ENCODE measurements at regions not wholly inside any gene's neighbourhood (a gene's known extent, or its start where the extent isn't known, plus 50 kb on each side); places are given as distances from the start of the nearest gene placed in this dataset.

- H4K20me1 ChIP-seq (ENCODE audit: control insufficient read depth, extremely low read depth, insufficient read depth, low read length): no peaks in the 10 kb centered on the region
- no peak overlapping the region for H3K4me3 ChIP-seq (replicated peaks in 1 of 4; ENCODE audit: control extremely low read depth in 1 of 4, insufficient read depth in 1 of 4, low read depth in 3 of 4, low read length in 4 of 4)
- no peak overlapping the region for H3K27ac ChIP-seq (ENCODE audit: insufficient read depth, low read length)
- H3K9me3 ChIP-seq (ENCODE audit: control insufficient read depth, insufficient read depth, low read depth, low read length): no peaks in the 10 kb centered on the region
- H3K4me2 ChIP-seq (ENCODE audit: extremely low read depth, insufficient read depth, low read length): no peak overlapping the region
- no peaks in the 10 kb centered on the region for H3K79me2 ChIP-seq (ENCODE audit: control insufficient read depth, insufficient read depth, low read length)
- H3K4me1 ChIP-seq (ENCODE audit: control insufficient read depth, extremely low read depth, insufficient read depth, low read length): no peaks in the 10 kb centered on the region
- H3K36me3 ChIP-seq (ENCODE audit: control insufficient read depth, insufficient read depth, low read length): no peaks in the 10 kb centered on the region
- TF ChIP-seq EZH2 (IDR thresholded peaks at IDR 0.05; ENCODE audit: low read length, missing control alignments) (no peak), CTCF (conservative IDR thresholded peaks at IDR 0.05 in 1 of 2, IDR thresholded peaks at IDR 0.05 in 1 of 2; ENCODE audit: low read depth in 1 of 2, low read length in 2 of 2) (no peak)
- no peak overlapping the region for H3K9ac ChIP-seq (ENCODE audit: insufficient read depth, low read length)
- H3K27me3 ChIP-seq (ENCODE audit: control insufficient read depth, insufficient read depth, low read length): no peaks in the 10 kb centered on the region
- no peak overlapping the region for H2AFZ ChIP-seq (ENCODE audit: low read length)
- no peak for DNase-seq (ENCODE audit: low read depth in 2 of 2)
These were observed 325.8 kb downstream of the AJAP1 start for GRCh38 chr1:4980211-4980610.

GRCh38 chr1:4978660-4979390 lies 324.4 kb downstream of the AJAP1 start:
- no peaks in the 10 kb centered on the region for H3K79me2 ChIP-seq (ENCODE audit: control insufficient read depth, insufficient read depth, low read length)
- TF ChIP-seq CTCF (conservative IDR thresholded peaks at IDR 0.05 in 1 of 2, IDR thresholded peaks at IDR 0.05 in 1 of 2; ENCODE audit: low read depth in 1 of 2, low read length in 2 of 2) (no peak), EZH2 (IDR thresholded peaks at IDR 0.05; ENCODE audit: low read length, missing control alignments) (no peak)
- DNase-seq (ENCODE audit: low read depth in 2 of 2): no peak
- H3K4me2 ChIP-seq (ENCODE audit: extremely low read depth, insufficient read depth, low read length): no peak overlapping the region
- no peak overlapping the region for H3K4me3 ChIP-seq (replicated peaks in 1 of 4; ENCODE audit: control extremely low read depth in 1 of 4, insufficient read depth in 1 of 4, low read depth in 3 of 4, low read length in 4 of 4)
- no peaks in the 10 kb centered on the region for H4K20me1 ChIP-seq (ENCODE audit: control insufficient read depth, extremely low read depth, insufficient read depth, low read length)
- no peaks in the 10 kb centered on the region for H3K27me3 ChIP-seq (ENCODE audit: control insufficient read depth, insufficient read depth, low read length)
- no peak overlapping the region for H2AFZ ChIP-seq (ENCODE audit: low read length)
- no peaks in the 10 kb centered on the region for H3K9me3 ChIP-seq (ENCODE audit: control insufficient read depth, insufficient read depth, low read depth, low read length)
- no peak overlapping the region for H3K27ac ChIP-seq (ENCODE audit: insufficient read depth, low read length)
- no peaks in the 10 kb centered on the region for H3K36me3 ChIP-seq (ENCODE audit: control insufficient read depth, insufficient read depth, low read length)
- H3K9ac ChIP-seq (ENCODE audit: insufficient read depth, low read length): no peak overlapping the region
- H3K4me1 ChIP-seq (ENCODE audit: control insufficient read depth, extremely low read depth, insufficient read depth, low read length): no peaks in the 10 kb centered on the region

GRCh38 chr1:4977701-4978100 lies 323.3 kb downstream of the AJAP1 start:
- no peak overlapping the region for H3K9ac ChIP-seq (ENCODE audit: insufficient read depth, low read length)
- no peak for DNase-seq (ENCODE audit: low read depth in 2 of 2)
- H3K27me3 ChIP-seq (ENCODE audit: control insufficient read depth, insufficient read depth, low read length): no peaks in the 10 kb centered on the region
- no peaks in the 10 kb centered on the region for H4K20me1 ChIP-seq (ENCODE audit: control insufficient read depth, extremely low read depth, insufficient read depth, low read length)
- H3K36me3 ChIP-seq (ENCODE audit: control insufficient read depth, insufficient read depth, low read length): no peaks in the 10 kb centered on the region
- no peak for TF ChIP-seq EZH2 (IDR thresholded peaks at IDR 0.05; ENCODE audit: low read length, missing control alignments)
- no peak for TF ChIP-seq CTCF (conservative IDR thresholded peaks at IDR 0.05 in 1 of 2, IDR thresholded peaks at IDR 0.05 in 1 of 2; ENCODE audit: low read depth in 1 of 2, low read length in 2 of 2)
- no peak overlapping the region for H3K4me3 ChIP-seq (replicated peaks in 1 of 4; ENCODE audit: control extremely low read depth in 1 of 4, insufficient read depth in 1 of 4, low read depth in 3 of 4, low read length in 4 of 4)
- H3K4me1 ChIP-seq (ENCODE audit: control insufficient read depth, extremely low read depth, insufficient read depth, low read length): no peaks in the 10 kb centered on the region
- H2AFZ ChIP-seq (ENCODE audit: low read length): no peak overlapping the region
- H3K9me3 ChIP-seq (ENCODE audit: control insufficient read depth, insufficient read depth, low read depth, low read length): no peaks in the 10 kb centered on the region
- no peak overlapping the region for H3K27ac ChIP-seq (ENCODE audit: insufficient read depth, low read length)
- H3K4me2 ChIP-seq (ENCODE audit: extremely low read depth, insufficient read depth, low read length): no peak overlapping the region
- no peaks in the 10 kb centered on the region for H3K79me2 ChIP-seq (ENCODE audit: control insufficient read depth, insufficient read depth, low read length)

All from fibroblast of lung (primary cell).